Duodenal mucosa (tissue), 2 donors: ENCODE measurements at regions not wholly inside any gene's neighbourhood (a gene's known extent, or its start where the extent isn't known, plus 50 kb on each side); places are given as distances from the start of the nearest gene placed in this dataset.

Source experiments
- H3K27ac ChIP-seq: one replicate; pipeline ENCODE4 v1.7.0; 2013; ENCODE audit warnings: low read depth, low read length
- H3K27me3 ChIP-seq, 2 donors: one replicate each; pipeline ENCODE4 v1.7.0; 2013; ENCODE audit warnings: low read length in 2 of 2, control low read depth in 1 of 2; ENCODE audit not compliant: insufficient read depth in 2 of 2, control insufficient read depth in 1 of 2
- H3K36me3 ChIP-seq, 2 donors: one replicate each; pipeline ENCODE4 v1.7.0; 2013; ENCODE audit warnings: low read length in 2 of 2, control low read depth in 1 of 2; ENCODE audit not compliant: insufficient read depth in 2 of 2, control insufficient read depth in 1 of 2
- H3K4me1 ChIP-seq, 2 donors: one replicate each; pipeline ENCODE4 v1.7.0; 2013; ENCODE audit warnings: low read length in 2 of 2, control low read depth in 1 of 2; ENCODE audit not compliant: insufficient read depth in 2 of 2, control insufficient read depth in 1 of 2
- H3K4me3 ChIP-seq, 2 donors: one replicate each; pipeline ENCODE4 v1.7.0; 2013; ENCODE audit warnings: low read length in 2 of 2, low read depth in 1 of 2
- H3K9ac ChIP-seq, 2 donors: one replicate each; pipeline ENCODE4 v1.7.0; 2013; ENCODE audit warnings: low read length in 2 of 2, low read depth in 1 of 2
- H3K9me3 ChIP-seq, 2 donors: one replicate each; pipeline ENCODE4 v1.7.0; 2013; ENCODE audit warnings: low read length in 2 of 2, control low read depth in 1 of 2; ENCODE audit not compliant: control insufficient read depth in 1 of 2

DNA sequence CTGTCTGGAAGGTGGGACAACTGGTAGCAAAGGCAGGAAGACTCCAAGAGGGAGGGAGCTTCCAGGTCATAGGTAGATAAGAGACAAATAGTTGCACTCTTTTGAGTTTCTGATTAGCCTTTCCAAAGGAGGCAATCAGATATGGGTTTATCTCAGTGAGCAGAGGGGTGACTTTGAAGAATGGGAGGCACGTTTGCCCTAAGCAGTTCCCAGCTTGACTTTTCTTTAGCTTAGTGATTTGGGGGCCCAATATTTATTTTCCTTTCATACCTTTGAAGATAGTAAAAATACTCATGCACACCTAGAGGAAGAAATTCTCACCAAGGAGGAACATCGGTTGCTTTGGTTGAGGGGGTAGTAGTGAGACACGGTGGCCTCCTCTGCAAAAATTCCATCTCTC, 212.1 kb upstream of the SVIL start:
- no peaks in the 10 kb centered on the region for H3K9me3 ChIP-seq
- peaks cover 3 to 6% of the 10 kb centered on the region in 2 donors for H3K4me1 ChIP-seq
- H3K4me3 ChIP-seq = no peak overlapping the region
- no peak overlapping the region for H3K27ac ChIP-seq
- H3K36me3 ChIP-seq = no peaks in the 10 kb centered on the region
- H3K27me3 ChIP-seq = no peaks in the 10 kb centered on the region
- no peak overlapping the region for H3K9ac ChIP-seq

DNA sequence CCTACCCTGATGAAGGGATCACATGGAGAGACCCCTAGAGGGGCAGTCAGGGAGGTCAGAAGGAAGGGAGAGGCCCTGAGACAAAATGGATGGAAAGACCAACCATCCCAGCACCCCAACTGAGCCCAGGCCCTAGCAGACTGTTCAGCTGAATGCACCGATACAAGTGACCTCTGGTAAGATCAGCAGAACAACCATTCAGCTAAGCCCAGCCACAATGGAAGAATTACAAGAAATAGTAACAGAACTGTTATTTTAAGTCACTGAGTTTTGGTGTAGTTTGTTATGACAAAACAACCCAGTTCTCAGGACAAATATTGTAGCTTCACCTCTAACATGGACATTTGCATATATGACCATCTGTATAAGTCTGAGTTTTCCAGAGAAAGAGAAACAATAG, 210.4 kb upstream of the SVIL start:
- no peaks in the 10 kb centered on the region for H3K27me3 ChIP-seq
- no peak overlapping the region for H3K4me3 ChIP-seq
- H3K4me1 ChIP-seq = peaks cover 9 to 13% of the 10 kb centered on the region in 2 donors
- H3K9me3 ChIP-seq = no peaks in the 10 kb centered on the region
- H3K27ac ChIP-seq = no peak overlapping the region
- no peak overlapping the region for H3K9ac ChIP-seq
- H3K36me3 ChIP-seq = no peaks in the 10 kb centered on the region

DNA sequence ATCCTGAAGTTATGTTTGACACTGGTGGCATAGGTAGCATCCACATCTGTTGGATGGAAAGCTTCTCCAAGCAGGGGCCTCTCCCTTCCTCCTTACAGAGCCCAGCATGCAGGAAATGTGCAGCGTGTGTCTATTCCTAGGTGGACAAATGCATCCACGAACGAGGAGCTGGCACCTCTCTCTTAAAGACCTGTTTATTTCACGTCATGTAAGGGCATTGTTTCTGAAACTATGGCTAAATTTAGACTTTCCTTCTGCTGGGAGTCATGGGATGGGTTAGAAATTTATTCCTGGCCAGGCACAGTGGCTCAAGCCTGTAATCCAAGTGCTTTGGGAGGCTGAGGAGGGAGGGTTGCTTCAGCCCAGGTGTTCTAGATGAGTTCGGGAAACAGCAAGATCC, 208.4 kb upstream of the SVIL start:
- Histone ChIP-seq H3K4me3 (no peak overlapping the region), H3K9ac (no peak overlapping the region), H3K27me3 (no peaks in the 10 kb centered on the region), H3K9me3 (no peaks in the 10 kb centered on the region), H3K27ac (no peak overlapping the region), H3K4me1 (peaks cover 9 to 10% of the 10 kb centered on the region in 2 donors), H3K36me3 (no peaks in the 10 kb centered on the region)

DNA sequence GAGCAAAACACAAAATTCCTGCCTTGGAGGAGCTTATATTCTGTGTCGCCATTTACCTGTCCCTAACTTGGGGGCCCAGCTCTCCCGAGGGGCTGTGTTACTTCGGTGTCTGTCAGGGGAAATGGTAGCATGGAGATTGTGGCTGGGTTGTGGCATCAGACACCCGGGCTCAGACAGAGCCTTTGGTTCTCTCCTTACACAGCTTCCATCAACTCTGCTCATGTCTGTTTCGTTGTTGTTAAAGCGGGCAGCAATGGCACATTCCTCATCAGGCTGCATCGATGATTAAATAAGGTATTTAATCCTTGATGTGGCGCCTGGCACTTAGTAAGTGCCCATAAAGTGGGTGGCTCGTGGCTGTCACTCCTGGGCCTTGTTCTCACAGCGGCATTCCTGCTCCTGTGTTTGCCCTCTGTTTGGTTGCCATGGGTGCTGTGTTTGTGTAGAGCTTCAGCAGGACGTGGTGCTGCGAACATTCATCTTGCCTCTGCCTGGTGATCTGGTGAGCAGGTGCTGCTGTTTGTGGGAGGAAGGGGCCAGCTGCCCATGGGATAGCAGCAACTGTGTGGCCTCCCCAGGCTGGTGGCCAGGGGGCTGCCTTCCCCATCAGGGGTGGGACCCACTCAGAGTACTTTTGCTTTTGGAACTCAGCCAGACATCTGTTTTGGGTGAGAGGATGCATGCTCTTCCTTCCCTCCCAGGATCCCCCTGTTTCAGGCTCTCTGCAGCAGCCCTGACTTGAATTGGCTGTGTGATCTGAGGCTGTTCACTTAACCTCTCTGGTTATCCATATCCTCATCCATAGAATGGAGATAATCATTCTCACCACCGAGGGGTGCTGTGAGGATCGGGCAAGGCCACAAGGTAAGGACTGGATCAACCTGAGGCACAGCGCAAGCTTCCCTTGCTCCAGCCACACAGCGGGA, 207.2 kb upstream of the SVIL start:
- peaks cover 9 to 10% of the 10 kb centered on the region in 2 donors for H3K4me1 ChIP-seq
- H3K27ac ChIP-seq = no peak overlapping the region
- no peaks in the 10 kb centered on the region for H3K36me3 ChIP-seq
- no peak overlapping the region for H3K4me3 ChIP-seq
- H3K9ac ChIP-seq = no peak overlapping the region
- no peaks in the 10 kb centered on the region for H3K27me3 ChIP-seq
- no peaks in the 10 kb centered on the region for H3K9me3 ChIP-seq

DNA sequence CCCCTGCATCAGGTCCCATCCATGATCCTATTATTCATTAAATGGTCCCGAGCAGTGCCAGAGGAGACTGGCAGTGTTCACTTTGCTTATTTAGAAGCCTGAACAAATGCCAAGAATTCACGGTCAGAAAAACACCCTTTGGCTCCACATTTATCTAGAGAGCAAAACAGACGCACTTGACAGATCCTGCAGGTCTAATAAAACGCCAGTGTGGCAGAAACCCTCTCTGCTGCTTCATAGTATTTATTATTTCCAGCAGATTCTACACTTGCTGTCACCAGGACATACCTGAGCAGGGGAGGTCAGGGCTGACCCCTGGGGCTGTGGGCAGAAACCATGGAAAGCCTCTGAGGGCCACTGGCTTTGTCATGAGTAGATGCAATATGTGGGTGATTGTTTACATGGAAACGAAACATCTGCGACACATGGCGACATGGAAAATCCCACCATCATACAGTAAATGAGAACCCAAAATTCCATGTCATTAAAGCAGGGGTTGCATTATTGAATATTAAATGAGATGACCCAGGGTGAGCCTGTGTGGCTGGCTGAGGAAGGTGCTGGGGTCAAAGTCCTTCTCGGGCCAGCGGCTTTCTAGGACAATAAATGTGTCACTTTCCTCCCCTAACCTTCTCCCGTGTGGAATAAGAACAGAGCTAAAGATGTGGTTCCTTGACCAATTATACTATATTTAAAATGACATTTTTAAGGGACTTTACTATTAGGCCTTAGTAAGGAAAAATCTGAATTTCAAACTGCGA, 205.9 kb upstream of the SVIL start:
- H3K9me3 ChIP-seq = no peaks in the 10 kb centered on the region
- no peaks in the 10 kb centered on the region for H3K36me3 ChIP-seq
- no peak overlapping the region for H3K9ac ChIP-seq
- peak overlapping the region; percentile 1 for H3K27ac ChIP-seq
- peaks cover 9 to 10% of the 10 kb centered on the region in 2 donors for H3K4me1 ChIP-seq
- no peak overlapping the region for H3K4me3 ChIP-seq
- H3K27me3 ChIP-seq = no peaks in the 10 kb centered on the region

DNA sequence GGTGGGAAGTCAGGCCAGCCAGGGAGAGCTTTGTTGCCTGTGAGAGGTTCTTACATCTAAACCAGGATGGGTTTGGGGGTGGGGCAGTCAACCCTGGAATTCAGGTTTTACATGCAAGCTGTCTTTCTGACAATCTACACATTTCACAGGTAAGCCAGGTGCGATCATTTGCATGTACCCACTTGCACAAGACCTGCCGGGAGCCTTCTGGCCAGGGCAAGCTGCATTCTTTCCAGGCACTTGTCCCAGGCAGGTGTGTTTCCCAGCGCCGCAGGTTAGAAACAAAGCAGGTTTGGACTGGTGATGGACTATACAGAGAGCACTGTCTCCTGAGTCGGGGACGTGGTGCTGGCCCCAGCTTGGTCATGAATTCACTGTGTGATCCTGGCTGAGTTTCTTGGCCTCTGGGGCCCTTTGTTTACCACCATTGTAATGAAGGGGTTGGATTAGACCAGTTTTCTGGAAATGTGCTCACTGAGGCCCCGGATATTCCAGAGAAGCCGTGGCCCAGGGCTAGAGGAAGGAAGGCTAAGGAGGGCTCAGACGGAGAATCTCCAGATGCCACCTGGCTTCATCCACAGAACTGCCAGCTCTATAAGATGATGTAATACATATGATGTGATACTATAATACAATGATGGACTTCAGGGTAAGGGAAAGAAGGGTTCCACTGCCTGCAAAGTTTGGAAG, 205.2 kb upstream of the SVIL start:
- H3K27ac ChIP-seq = no peak overlapping the region
- H3K4me3 ChIP-seq = no peak overlapping the region
- peaks cover 9 to 10% of the 10 kb centered on the region in 2 donors for H3K4me1 ChIP-seq
- H3K9ac ChIP-seq = no peak overlapping the region
- no peaks in the 10 kb centered on the region for H3K27me3 ChIP-seq
- no peaks in the 10 kb centered on the region for H3K9me3 ChIP-seq
- H3K36me3 ChIP-seq = no peaks in the 10 kb centered on the region

DNA sequence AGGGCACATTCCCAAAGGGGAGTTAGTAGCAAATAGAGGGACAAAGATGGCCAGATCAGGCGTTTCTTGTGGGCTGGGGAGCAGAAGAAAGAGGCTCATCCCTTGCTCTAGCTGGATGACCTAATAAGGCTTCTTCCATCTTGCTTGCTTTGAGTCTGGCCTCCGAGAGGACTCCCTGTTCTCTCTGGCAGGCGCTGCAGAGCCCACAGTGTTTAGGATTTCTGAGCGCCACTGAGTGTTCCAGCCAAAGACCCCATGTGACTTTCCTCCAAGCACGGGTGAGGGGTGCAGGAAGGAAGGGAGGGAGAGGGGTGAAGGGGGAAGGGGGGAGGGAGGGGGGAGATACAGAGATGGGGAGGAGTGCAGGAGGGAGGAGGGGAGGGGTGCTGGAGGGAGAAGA, 203.8 kb upstream of the SVIL start:
- no peak overlapping the region for H3K27ac ChIP-seq
- H3K36me3 ChIP-seq = no peaks in the 10 kb centered on the region
- H3K27me3 ChIP-seq = no peaks in the 10 kb centered on the region
- no peak overlapping the region for H3K9ac ChIP-seq
- peaks cover 9 to 10% of the 10 kb centered on the region in 2 donors for H3K4me1 ChIP-seq
- H3K4me3 ChIP-seq = no peak overlapping the region
- no peaks in the 10 kb centered on the region for H3K9me3 ChIP-seq

DNA sequence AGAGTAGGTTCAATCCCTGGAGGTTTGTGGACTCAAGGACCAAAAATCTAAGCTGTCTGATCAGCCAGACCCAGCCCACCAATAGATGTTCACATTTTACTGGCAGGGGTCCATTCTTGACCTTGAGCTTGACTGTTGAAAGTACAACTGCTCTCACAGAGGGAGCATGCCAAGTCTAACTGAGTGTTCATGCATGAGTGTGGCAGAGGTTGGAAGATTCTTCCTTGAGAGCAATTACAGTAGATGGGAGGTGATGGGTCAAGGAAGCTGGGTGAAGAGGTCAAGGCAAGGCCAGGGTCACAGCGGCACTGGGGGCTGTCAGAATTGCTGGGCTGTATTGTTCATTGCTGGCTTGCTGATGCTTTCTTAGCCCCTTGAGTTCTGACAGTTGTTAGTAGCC, 202.8 kb upstream of the SVIL start:
- Histone ChIP-seq H3K9ac (no peak overlapping the region), H3K9me3 (no peaks in the 10 kb centered on the region), H3K36me3 (no peaks in the 10 kb centered on the region), H3K27me3 (no peaks in the 10 kb centered on the region), H3K4me3 (no peak overlapping the region), H3K27ac (no peak overlapping the region), H3K4me1 (peaks cover 9 to 10% of the 10 kb centered on the region in 2 donors)

DNA sequence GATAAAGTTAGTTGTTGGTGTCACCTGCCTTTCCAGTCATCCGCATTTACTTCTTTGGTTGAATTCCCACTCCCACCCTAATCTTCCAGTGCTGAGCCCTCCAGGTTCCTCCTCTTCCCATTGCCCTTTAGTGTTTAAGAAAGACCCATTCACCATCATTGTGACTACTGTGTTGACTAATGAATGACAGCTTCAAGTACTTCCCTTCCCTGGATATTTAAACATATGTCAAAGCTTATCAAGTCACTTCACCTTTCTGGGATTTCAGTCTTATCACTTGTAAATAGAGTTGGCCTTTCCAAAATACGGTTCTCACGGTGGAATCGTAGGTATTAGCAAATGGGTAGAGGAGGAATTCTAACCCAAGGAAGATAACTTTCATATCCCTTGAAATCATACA, 201.6 kb upstream of the SVIL start:
- Histone ChIP-seq H3K9me3 (no peaks in the 10 kb centered on the region), H3K36me3 (no peaks in the 10 kb centered on the region), H3K27ac (no peak overlapping the region), H3K9ac (no peak overlapping the region), H3K27me3 (no peaks in the 10 kb centered on the region), H3K4me1 (peaks cover 5 to 10% of the 10 kb centered on the region in 2 donors), H3K4me3 (no peak overlapping the region)

DNA sequence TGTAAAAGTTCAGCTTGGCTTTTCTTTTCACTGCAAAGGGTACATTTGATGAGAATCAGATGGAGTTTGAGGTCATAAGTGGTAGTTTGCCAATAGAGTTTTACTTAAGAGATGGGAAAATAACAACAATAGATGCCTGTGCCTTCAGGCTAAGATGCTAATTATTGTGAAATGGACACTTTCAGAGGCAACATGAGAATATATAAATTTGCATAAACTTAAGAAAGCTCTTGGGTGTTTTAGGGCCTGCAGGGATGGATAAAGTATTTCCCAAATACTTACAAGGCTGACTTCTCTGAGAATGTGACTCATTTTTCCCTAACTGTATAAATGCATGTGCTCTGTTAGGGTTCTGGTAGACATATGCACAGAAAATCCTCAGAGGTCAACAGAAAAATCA, 200.3 kb upstream of the SVIL start:
- Histone ChIP-seq H3K9me3 (peaks cover 0 to under 1% of the 10 kb centered on the region in 2 donors), H3K4me3 (no peak overlapping the region), H3K36me3 (no peaks in the 10 kb centered on the region), H3K27me3 (no peaks in the 10 kb centered on the region), H3K9ac (no peak overlapping the region), H3K4me1 (peaks cover 0 to under 1% of the 10 kb centered on the region in 2 donors), H3K27ac (no peak overlapping the region)
